LHCN-M2 (cell line): ENCODE measurements at regions not wholly inside any gene's neighbourhood (a gene's known extent, or its start where the extent isn't known, plus 50 kb on each side); places are given as distances from the start of the nearest gene placed in this dataset.

Experiments used
- DNase-seq: peaks from one replicate; pipeline ENCODE4 v3.0.0-alpha.2; 2012; ENCODE audit warnings: low read depth

GRCh38 chr12:125357561-125357960, 292.3 kb downstream of the AACS start:
- no peak for DNase-seq

GRCh38 chr12:125360540-125360939, 295.3 kb downstream of the AACS start:
- DNase-seq = no peak

- no peak for DNase-seq
These were observed 305.8 kb downstream of the AACS start for GRCh38 chr12:125371033-125371432.

GRCh38 chr12:125372085-125372484, 306.9 kb downstream of the AACS start:
- no peak for DNase-seq

- no peak for DNase-seq
These were observed 308.1 kb downstream of the AACS start for GRCh38 chr12:125373375-125373774.

- no peak for DNase-seq
These were observed 311.2 kb downstream of the AACS start for GRCh38 chr12:125376422-125376821.

- DNase-seq = no peak
These were observed 311.9 kb downstream of the AACS start for GRCh38 chr12:125377093-125377492.

GRCh38 chr12:125381373-125381772, 316.1 kb downstream of the AACS start:
- no peak for DNase-seq

GRCh38 chr12:125382926-125383325, 317.7 kb downstream of the AACS start:
- no peak for DNase-seq

- no peak for DNase-seq
These were observed 321.4 kb downstream of the AACS start for GRCh38 chr12:125386652-125387051.

GRCh38 chr12:125387206-125387605, 322.0 kb downstream of the AACS start:
- DNase-seq = no peak

GRCh38 chr12:125389061-125389697, 323.9 kb downstream of the AACS start:
- DNase-seq = no peak

- DNase-seq = no peak
These were observed 328.3 kb downstream of the AACS start for GRCh38 chr12:125393569-125393968.

- no peak for DNase-seq
These were observed 330.5 kb downstream of the AACS start for GRCh38 chr12:125395583-125396215.

GRCh38 chr12:125399489-125399888, 334.3 kb downstream of the AACS start:
- no peak for DNase-seq

GRCh38 chr12:125402874-125403789, 337.9 kb downstream of the AACS start:
- DNase-seq = peak; percentile 4

- no peak for DNase-seq
These were observed 338.6 kb downstream of the AACS start for GRCh38 chr12:125403843-125404242.

GRCh38 chr12:125406131-125406530, 340.9 kb downstream of the AACS start:
- DNase-seq = no peak

GRCh38 chr12:125408718-125409117, 343.5 kb downstream of the AACS start:
- no peak for DNase-seq

GRCh38 chr12:125412506-125412905, 347.3 kb downstream of the AACS start:
- no peak for DNase-seq

- no peak for DNase-seq
These were observed 352.2 kb downstream of the AACS start for GRCh38 chr12:125417446-125417845.

- no peak for DNase-seq
These were observed 353.8 kb downstream of the AACS start for GRCh38 chr12:125418902-125419564.
